Muscle layer of duodenum (tissue), 2 donors: ENCODE measurements at regions not wholly inside any gene's neighbourhood (a gene's known extent, or its start where the extent isn't known, plus 50 kb on each side); places are given as distances from the start of the nearest gene placed in this dataset.
"Not testable (repeated sequence)": the region's sequence is repeated elsewhere in the genome, so short reads cannot be mapped to it uniquely, and the experiment has no call there.

Experiments used
- H3K27ac ChIP-seq: one replicate; pipeline ENCODE4 v1.7.0; 2013; ENCODE audit warnings: mild to moderate bottlenecking, low read length
- H3K27me3 ChIP-seq: one replicate; pipeline ENCODE4 v1.7.0; 2013; ENCODE audit warnings: low read depth, mild to moderate bottlenecking, control low read depth, low read length
- H3K36me3 ChIP-seq, 2 donors: one replicate each; pipeline ENCODE4 v1.7.0; 2013; ENCODE audit warnings: low read length in 2 of 2, control low read depth in 1 of 2, mild to moderate bottlenecking in 1 of 2; ENCODE audit not compliant: insufficient read depth in 2 of 2, control insufficient read depth in 1 of 2
- H3K4me1 ChIP-seq, 2 donors: one replicate each; pipeline ENCODE4 v1.7.0; 2013; ENCODE audit warnings: low read length in 2 of 2, mild to moderate bottlenecking in 2 of 2, control low read depth in 1 of 2, moderate library complexity in 1 of 2; ENCODE audit not compliant: insufficient read depth in 2 of 2, control insufficient read depth in 1 of 2
- H3K4me3 ChIP-seq, 2 donors: one replicate each; pipeline ENCODE4 v1.7.0; 2013; ENCODE audit warnings: low read length in 2 of 2, low read depth in 1 of 2, mild to moderate bottlenecking in 1 of 2
- H3K9me3 ChIP-seq, 2 donors: one replicate each; pipeline ENCODE4 v1.7.0; 2013; ENCODE audit warnings: low read length in 2 of 2, control low read depth in 1 of 2, mild to moderate bottlenecking in 1 of 2; ENCODE audit not compliant: control insufficient read depth in 1 of 2
- donor health status: healthy.

DNA sequence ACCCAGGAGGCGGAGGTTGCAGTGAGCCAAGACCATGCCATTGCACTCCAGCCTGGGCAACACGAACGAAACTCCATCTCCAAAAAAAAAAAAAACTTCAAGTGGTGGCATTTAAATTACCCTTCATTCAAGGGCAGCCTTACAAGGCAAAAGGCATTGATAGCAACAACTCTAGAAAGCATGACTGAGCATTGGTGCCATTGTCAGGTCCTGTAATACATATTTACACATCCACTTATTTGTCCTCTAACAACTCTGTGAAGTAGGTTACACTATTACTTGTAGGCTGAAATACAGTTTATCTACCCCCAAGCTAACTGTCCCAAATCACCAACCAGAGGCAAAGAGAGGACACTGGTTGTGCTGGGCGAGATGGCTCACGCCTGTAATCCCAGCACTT, 52.7 kb upstream of the LARP1 start:
- Histone ChIP-seq H3K36me3 (no peaks in the 10 kb centered on the region), H3K27ac (no peak overlapping the region), H3K4me3 (no peak overlapping the region), H3K9me3 (no peaks in the 10 kb centered on the region), H3K27me3 (no peaks in the 10 kb centered on the region), H3K4me1 (no peaks in the 10 kb centered on the region)

DNA sequence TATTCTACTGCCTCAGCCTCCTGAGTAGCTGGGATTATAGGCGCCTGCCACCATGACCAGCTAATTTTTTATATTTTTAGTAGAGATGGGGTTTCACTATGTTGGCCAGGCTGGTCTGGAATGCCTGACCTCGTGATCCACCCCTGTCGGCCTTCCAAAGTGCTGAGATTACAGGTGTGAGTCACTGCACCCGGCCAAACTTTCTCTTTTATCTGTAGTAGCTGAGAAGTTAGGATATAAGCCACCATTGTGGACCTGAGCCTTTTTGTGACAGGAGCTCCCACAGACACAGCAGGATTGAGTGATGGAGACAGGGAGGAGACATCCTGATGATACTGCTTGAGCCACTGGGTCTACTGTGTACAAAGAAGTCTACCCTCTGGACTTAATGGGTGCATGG, 53.5 kb upstream of the LARP1 start:
- not testable (repeated sequence) for H3K27me3 ChIP-seq, H3K36me3 ChIP-seq, H3K27ac ChIP-seq, H3K9me3 ChIP-seq, H3K4me3 ChIP-seq, H3K4me1 ChIP-seq

GRCh38 chr5:154701181-154701580, 54.0 kb upstream of the LARP1 start:
- Histone ChIP-seq H3K9me3 (no peaks in the 10 kb centered on the region), H3K36me3 (no peaks in the 10 kb centered on the region), H3K4me1 (no peaks in the 10 kb centered on the region), H3K4me3 (no peak overlapping the region), H3K27ac (no peak overlapping the region), H3K27me3 (no peaks in the 10 kb centered on the region)

DNA sequence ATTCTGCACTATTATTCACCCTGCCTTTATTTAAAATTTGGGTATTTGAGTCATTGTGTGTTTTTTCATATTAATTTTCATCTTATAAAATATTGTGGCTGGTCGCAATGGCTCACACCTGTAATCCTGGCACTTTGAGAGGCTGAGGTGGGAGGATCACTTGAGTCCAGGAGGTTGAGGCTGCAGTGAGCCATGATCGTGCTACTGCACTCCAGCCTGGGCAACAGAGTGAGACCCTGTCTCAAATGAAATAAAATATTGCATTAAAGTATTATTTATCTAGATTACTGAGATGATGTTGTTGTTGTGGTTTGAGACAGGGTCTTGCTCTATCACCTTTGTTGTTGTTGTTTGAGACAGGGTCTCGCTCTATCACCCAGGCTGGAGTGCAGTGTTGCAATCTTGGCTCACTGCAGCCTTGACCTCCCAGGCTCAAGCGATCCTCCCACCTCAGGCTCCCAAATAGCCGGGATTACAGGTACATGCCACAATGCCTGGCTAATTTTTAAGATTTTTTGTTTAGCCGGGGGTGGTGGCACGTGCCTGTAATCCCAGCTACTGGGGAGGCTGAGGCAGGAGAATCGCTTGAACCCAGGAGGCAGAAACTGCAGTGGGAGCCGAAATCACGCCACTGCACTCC, 54.8 kb upstream of the LARP1 start:
- H3K27ac ChIP-seq, result not testable (repeated sequence)

DNA sequence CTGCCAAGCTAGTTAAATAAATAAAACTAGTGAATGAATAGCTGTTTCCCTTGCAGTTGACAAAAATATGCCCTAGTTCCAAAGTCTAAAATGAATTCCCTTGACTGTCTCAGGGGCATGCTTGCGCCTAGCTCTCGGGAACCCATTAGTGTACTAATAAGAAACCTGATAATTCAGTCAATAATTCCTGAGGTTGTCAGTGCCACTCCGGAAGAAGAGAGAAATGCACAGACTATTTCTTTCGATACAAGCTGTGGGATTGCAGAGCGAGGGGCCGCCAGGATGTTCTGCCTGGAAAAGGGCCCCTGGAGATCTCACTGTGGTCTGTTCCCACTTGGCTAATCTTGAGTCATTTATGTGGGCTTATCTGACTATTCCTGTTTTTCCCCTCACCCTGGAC, 56.4 kb upstream of the LARP1 start:
- Histone ChIP-seq H3K27me3 (no peaks in the 10 kb centered on the region), H3K4me3 (no peak overlapping the region), H3K9me3 (peaks cover 0 to 2% of the 10 kb centered on the region in 2 donors), H3K27ac (no peak overlapping the region), H3K36me3 (no peaks in the 10 kb centered on the region), H3K4me1 (no peaks in the 10 kb centered on the region)

More for the DNA sequence above, 54.8 kb upstream of the LARP1 start:
- H3K36me3 ChIP-seq, H3K27me3 ChIP-seq, H3K4me3 ChIP-seq, H3K9me3 ChIP-seq, H3K4me1 ChIP-seq: not testable (repeated sequence)

- no peaks in the 10 kb centered on the region for H3K4me1 ChIP-seq
- H3K9me3 ChIP-seq, result peaks cover 0 to 2% of the 10 kb centered on the region in 2 donors
- no peaks in the 10 kb centered on the region for H3K36me3 ChIP-seq
- no peaks in the 10 kb centered on the region for H3K27me3 ChIP-seq
- no peak overlapping the region for H3K4me3 ChIP-seq
- no peak overlapping the region for H3K27ac ChIP-seq
Measured at GRCh38 chr5:154697371-154697770, 57.8 kb upstream of the LARP1 start.

DNA sequence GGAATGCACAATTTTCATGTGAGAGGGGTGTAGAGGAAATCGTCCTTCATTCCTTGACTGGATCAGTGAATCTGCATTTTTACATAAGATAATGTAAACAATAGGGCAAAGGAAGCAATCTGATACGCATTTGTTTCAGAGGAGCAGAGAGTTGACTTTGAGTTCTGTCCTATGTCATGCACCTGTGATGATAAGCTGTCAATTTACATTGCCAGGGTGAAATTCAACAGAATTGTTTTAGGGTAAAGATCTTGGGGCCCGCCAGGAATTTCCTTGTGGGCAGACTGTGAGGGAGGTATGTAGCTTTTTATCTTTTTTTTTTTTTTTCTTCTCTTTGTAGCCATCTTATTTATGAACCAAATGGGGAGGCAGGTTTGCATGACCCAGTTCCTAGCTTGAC, 58.3 kb upstream of the LARP1 start:
- Histone ChIP-seq H3K27ac (no peak overlapping the region), H3K4me3 (no peak overlapping the region), H3K9me3 (peaks cover 0 to 2% of the 10 kb centered on the region in 2 donors), H3K4me1 (no peaks in the 10 kb centered on the region), H3K27me3 (no peaks in the 10 kb centered on the region), H3K36me3 (no peaks in the 10 kb centered on the region)

DNA sequence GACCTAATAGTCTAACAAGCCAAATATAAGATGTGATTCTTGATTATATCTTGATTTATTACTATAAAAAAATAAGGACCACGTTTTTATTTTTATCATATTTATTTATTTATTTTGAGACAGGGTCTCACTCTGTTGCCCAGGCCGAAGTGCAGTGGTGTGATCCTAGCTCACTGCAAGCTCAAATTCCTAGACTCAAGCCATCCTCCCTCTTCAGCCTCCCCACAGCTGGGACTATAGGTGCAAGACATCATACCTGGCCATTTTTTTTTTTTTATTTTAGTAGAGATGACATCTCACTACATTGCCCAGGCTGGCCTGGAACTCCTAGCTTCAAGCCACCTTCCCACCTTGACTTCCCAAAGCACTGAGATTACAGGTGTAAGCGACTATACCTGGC, 61.0 kb upstream of the LARP1 start:
- H3K36me3 ChIP-seq, result no peaks in the 10 kb centered on the region
- H3K9me3 ChIP-seq, result peaks cover 0 to 2% of the 10 kb centered on the region in 2 donors
- no peaks in the 10 kb centered on the region for H3K27me3 ChIP-seq
- H3K27ac ChIP-seq, result no peak overlapping the region
- no peak overlapping the region for H3K4me3 ChIP-seq
- H3K4me1 ChIP-seq, result no peaks in the 10 kb centered on the region

GRCh38 chr5:154690488-154690887, 64.7 kb upstream of the LARP1 start:
- Histone ChIP-seq H3K4me3 (no peak overlapping the region), H3K27ac (no peak overlapping the region), H3K36me3 (no peaks in the 10 kb centered on the region), H3K4me1 (no peaks in the 10 kb centered on the region), H3K9me3 (peaks cover 0 to 2% of the 10 kb centered on the region in 2 donors), H3K27me3 (no peaks in the 10 kb centered on the region)

DNA sequence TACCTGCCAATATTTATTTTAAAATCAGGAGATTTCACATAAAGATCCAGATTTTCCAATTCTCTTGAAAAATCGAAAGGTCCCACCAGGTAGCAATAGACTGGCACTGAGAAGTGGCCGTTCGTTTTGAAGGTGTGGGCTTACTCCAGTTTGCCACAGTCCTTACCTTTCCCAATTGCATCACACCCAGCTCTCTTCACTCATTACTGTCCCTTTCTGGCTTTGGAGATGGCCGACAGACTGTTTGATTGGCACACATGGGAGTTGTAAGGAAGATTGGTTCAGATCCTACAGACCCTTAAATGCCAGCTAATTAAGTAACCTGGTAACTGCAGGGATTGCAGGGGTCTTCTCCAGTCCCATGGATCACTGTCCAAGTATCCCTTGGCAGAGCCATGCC, 68.7 kb upstream of the LARP1 start:
- H3K4me1 ChIP-seq, result peaks cover 7 to 10% of the 10 kb centered on the region in 2 donors
- no peaks in the 10 kb centered on the region for H3K9me3 ChIP-seq
- no peak overlapping the region for H3K4me3 ChIP-seq
- no peak overlapping the region for H3K27ac ChIP-seq
- H3K36me3 ChIP-seq, result no peaks in the 10 kb centered on the region
- H3K27me3 ChIP-seq, result no peaks in the 10 kb centered on the region

- Histone ChIP-seq H3K27me3 (no peaks in the 10 kb centered on the region), H3K4me3 (peak overlapping the region; percentile 60 to 64), H3K4me1 (peaks cover 7 to 10% of the 10 kb centered on the region in 2 donors), H3K36me3 (no peaks in the 10 kb centered on the region), H3K9me3 (no peaks in the 10 kb centered on the region), H3K27ac (peak overlapping the region; percentile 64)
Measured at GRCh38 chr5:154683101-154683880, 71.9 kb upstream of the LARP1 start.

DNA sequence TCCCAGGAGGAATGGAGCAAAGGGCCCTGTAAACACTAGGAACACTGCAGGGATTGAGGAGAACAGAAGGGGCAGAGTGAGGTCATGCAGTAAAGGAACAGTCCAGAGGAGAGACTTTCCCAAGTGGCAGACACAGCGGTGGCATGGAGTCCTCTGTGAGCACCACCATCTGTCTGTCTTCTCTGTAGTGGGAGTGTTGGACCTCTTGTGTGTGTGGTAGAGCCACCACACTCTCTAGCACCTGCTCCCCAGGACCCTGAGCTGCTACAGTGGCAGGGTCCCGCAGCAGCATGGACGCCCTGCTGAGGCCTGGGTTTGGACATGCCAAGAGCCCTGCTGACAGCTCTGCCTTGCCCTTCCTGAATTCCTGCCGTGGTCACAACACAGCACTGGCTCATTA, 75.7 kb upstream of the LARP1 start:
- H3K4me1 ChIP-seq, result peaks cover 7 to 10% of the 10 kb centered on the region in 2 donors
- H3K27me3 ChIP-seq, result no peaks in the 10 kb centered on the region
- no peak overlapping the region for H3K27ac ChIP-seq
- no peak overlapping the region for H3K4me3 ChIP-seq
- H3K9me3 ChIP-seq, result no peaks in the 10 kb centered on the region
- no peaks in the 10 kb centered on the region for H3K36me3 ChIP-seq
